DOHH2 (cell line): ENCODE measurements at regions not wholly inside any gene's neighbourhood (a gene's known extent, or its start where the extent isn't known, plus 50 kb on each side); places are given as distances from the start of the nearest gene placed in this dataset.

Experiments used
- H3F3A ChIP-seq: fragments of 200-600 bp; sonication (generic), shearing (Covaris generic); 2 replicates; pipeline ENCODE4 v1.6.0; 2016; ENCODE audit warnings: antibody characterized with exemption, mild to moderate bottlenecking; ENCODE audit not compliant: control insufficient read depth, insufficient read depth
- H3K27ac ChIP-seq: fragments of 200-600 bp; sonication (generic); 2 replicates; pipeline ENCODE4 v1.5.1; 2014; ENCODE audit warnings: low read depth, mild to moderate bottlenecking, low read length, moderate library complexity
- H3K27me3 ChIP-seq: fragments of 200-600 bp; sonication (generic); 2 replicates; pipeline ENCODE4 v1.6.1; 2014; ENCODE audit warnings: mild to moderate bottlenecking, low read length, mixed read lengths; ENCODE audit not compliant: control insufficient read depth
- H3K36me3 ChIP-seq: fragments of 200-600 bp; sonication (generic); 2 replicates; pipeline ENCODE4 v1.6.1; 2014; ENCODE audit warnings: mild to moderate bottlenecking, low read length, moderate library complexity, mixed read lengths; ENCODE audit not compliant: control insufficient read depth
- H3K4me1 ChIP-seq: fragments of 200-600 bp; sonication (generic); 2 replicates; pipeline ENCODE4 v1.6.1; 2014; ENCODE audit warnings: mild to moderate bottlenecking, low read length, mixed read lengths; ENCODE audit not compliant: control insufficient read depth
- H3K4me2 ChIP-seq: fragments of 200-600 bp; sonication (generic); 2 replicates; pipeline ENCODE4 v1.6.0; 2014; ENCODE audit warnings: mild to moderate bottlenecking, low read length, moderate library complexity
- H3K4me3 ChIP-seq: fragments of 200-600 bp; sonication (generic); 2 replicates; pipeline ENCODE4 v1.5.1; 2014; ENCODE audit warnings: mild to moderate bottlenecking, low read length, mixed read lengths
- H3K79me2 ChIP-seq: fragments of 200-600 bp; sonication (generic); 2 replicates; pipeline ENCODE4 v1.6.1; 2014; ENCODE audit warnings: mild to moderate bottlenecking, low read length, mixed read lengths; ENCODE audit not compliant: control insufficient read depth
- H3K9me2 ChIP-seq: fragments of 200-600 bp; sonication (generic); replicated peaks from 2 replicates; pipeline ENCODE4 v1.6.1; 2014; ENCODE audit warnings: mild to moderate bottlenecking, low read length, mixed read lengths; ENCODE audit not compliant: control insufficient read depth
- H3K9me3 ChIP-seq: fragments of 200-600 bp; sonication (generic); 2 replicates; pipeline ENCODE4 v1.6.1; 2014; ENCODE audit warnings: antibody characterized with exemption, low read length, mixed read lengths; ENCODE audit not compliant: control insufficient read depth, insufficient read depth
- H4K20me1 ChIP-seq: fragments of 200-600 bp; sonication (generic); 2 replicates; pipeline ENCODE4 v1.6.0; 2014; ENCODE audit warnings: low read depth, mild to moderate bottlenecking, antibody characterized with exemption, low read length, moderate library complexity; ENCODE audit not compliant: control insufficient read depth, insufficient read depth
- EZH2phosphoT487 ChIP-seq: fragments of 200-600 bp; sonication (generic); IDR thresholded peaks from 2 replicates; pipeline ENCODE4 v1.6.1; 2017; ENCODE audit warnings: borderline replicate concordance, mild to moderate bottlenecking, antibody characterized with exemption, low read length, moderate library complexity, mixed read lengths
- TF ChIP-seq, protein P1 (sequence below): fragments of 200-600 bp; sonication (generic); IDR thresholded peaks from one replicate; pipeline ENCODE4 v1.5.1; 2014; ENCODE audit warnings: antibody characterized with exemption, mild to moderate bottlenecking, low read depth, low read length; ENCODE audit not compliant: poor library complexity, severe bottlenecking

GRCh38 chr3:19688767-19689166, 245.2 kb downstream of the EFHB start:
- no peaks in the 10 kb centered on the region for H3K79me2 ChIP-seq
- H3K4me2 ChIP-seq, result no peak overlapping the region
- H3K9me2 ChIP-seq, result no peaks in the 10 kb centered on the region
- H3K36me3 ChIP-seq, result no peaks in the 10 kb centered on the region
- no peak overlapping the region for H3K27ac ChIP-seq
- no peak for TF ChIP-seq EZH2phosphoT487
- TF ChIP-seq, protein P1, sequence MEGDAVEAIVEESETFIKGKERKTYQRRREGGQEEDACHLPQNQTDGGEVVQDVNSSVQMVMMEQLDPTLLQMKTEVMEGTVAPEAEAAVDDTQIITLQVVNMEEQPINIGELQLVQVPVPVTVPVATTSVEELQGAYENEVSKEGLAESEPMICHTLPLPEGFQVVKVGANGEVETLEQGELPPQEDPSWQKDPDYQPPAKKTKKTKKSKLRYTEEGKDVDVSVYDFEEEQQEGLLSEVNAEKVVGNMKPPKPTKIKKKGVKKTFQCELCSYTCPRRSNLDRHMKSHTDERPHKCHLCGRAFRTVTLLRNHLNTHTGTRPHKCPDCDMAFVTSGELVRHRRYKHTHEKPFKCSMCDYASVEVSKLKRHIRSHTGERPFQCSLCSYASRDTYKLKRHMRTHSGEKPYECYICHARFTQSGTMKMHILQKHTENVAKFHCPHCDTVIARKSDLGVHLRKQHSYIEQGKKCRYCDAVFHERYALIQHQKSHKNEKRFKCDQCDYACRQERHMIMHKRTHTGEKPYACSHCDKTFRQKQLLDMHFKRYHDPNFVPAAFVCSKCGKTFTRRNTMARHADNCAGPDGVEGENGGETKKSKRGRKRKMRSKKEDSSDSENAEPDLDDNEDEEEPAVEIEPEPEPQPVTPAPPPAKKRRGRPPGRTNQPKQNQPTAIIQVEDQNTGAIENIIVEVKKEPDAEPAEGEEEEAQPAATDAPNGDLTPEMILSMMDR, result peak; percentile 56
- H3F3A ChIP-seq, result no peaks in the 10 kb centered on the region
- no peaks in the 10 kb centered on the region for H3K4me1 ChIP-seq
- no peaks in the 10 kb centered on the region for H3K9me3 ChIP-seq
- H3K27me3 ChIP-seq, result no peaks in the 10 kb centered on the region
- no peaks in the 10 kb centered on the region for H4K20me1 ChIP-seq
- H3K4me3 ChIP-seq, result no peak overlapping the region

- H3F3A ChIP-seq, result no peaks in the 10 kb centered on the region
- TF ChIP-seq EZH2phosphoT487, result no peak
- TF ChIP-seq, protein P1, result no peak
- no peak overlapping the region for H3K27ac ChIP-seq
- H3K36me3 ChIP-seq, result no peaks in the 10 kb centered on the region
- no peaks in the 10 kb centered on the region for H4K20me1 ChIP-seq
- no peak overlapping the region for H3K4me3 ChIP-seq
- H3K4me2 ChIP-seq, result no peak overlapping the region
- H3K27me3 ChIP-seq, result no peaks in the 10 kb centered on the region
- no peaks in the 10 kb centered on the region for H3K9me2 ChIP-seq
- no peaks in the 10 kb centered on the region for H3K79me2 ChIP-seq
- H3K4me1 ChIP-seq, result no peaks in the 10 kb centered on the region
- H3K9me3 ChIP-seq, result no peaks in the 10 kb centered on the region
Measured at GRCh38 chr3:19668163-19668562, 265.9 kb downstream of the EFHB start.

GRCh38 chr3:19662486-19662885, 271.5 kb downstream of the EFHB start:
- H4K20me1 ChIP-seq, result no peaks in the 10 kb centered on the region
- H3K27ac ChIP-seq, result no peak overlapping the region
- no peaks in the 10 kb centered on the region for H3K79me2 ChIP-seq
- no peaks in the 10 kb centered on the region for H3K9me3 ChIP-seq
- no peaks in the 10 kb centered on the region for H3K9me2 ChIP-seq
- no peaks in the 10 kb centered on the region for H3K4me1 ChIP-seq
- no peaks in the 10 kb centered on the region for H3K36me3 ChIP-seq
- H3K4me2 ChIP-seq, result no peak overlapping the region
- no peaks in the 10 kb centered on the region for H3F3A ChIP-seq
- H3K27me3 ChIP-seq, result no peaks in the 10 kb centered on the region
- no peak overlapping the region for H3K4me3 ChIP-seq
- TF ChIP-seq, protein P1, result no peak
- TF ChIP-seq EZH2phosphoT487, result no peak

GRCh38 chr3:19652336-19652735, 281.7 kb downstream of the EFHB start:
- H4K20me1 ChIP-seq, result no peaks in the 10 kb centered on the region
- H3K4me2 ChIP-seq, result no peak overlapping the region
- H3K4me1 ChIP-seq, result no peaks in the 10 kb centered on the region
- TF ChIP-seq, protein P1, result no peak
- no peak for TF ChIP-seq EZH2phosphoT487
- peaks cover 5% of the 10 kb centered on the region; the same call in 1 of the 2 replicates for H3K9me3 ChIP-seq
- H3F3A ChIP-seq, result no peaks in the 10 kb centered on the region
- no peaks in the 10 kb centered on the region for H3K9me2 ChIP-seq
- no peaks in the 10 kb centered on the region for H3K27me3 ChIP-seq
- no peak overlapping the region for H3K27ac ChIP-seq
- no peaks in the 10 kb centered on the region for H3K36me3 ChIP-seq
- no peaks in the 10 kb centered on the region for H3K79me2 ChIP-seq
- H3K4me3 ChIP-seq, result no peak overlapping the region
